ENCODE measurements at regions not wholly inside any gene's neighbourhood (a gene's known extent, or its start where the extent isn't known, plus 50 kb on each side); places are given as distances from the start of the nearest gene placed in this dataset.

GRCh38 chr12:75646329-75647210 lies 135.2 kb upstream of the KRR1 start:
- H3K9me3 ChIP-seq (ENCODE audit: control insufficient read depth, insufficient read depth, low read depth, low read length) = no peaks in the 10 kb centered on the region
- no peak overlapping the region for H3K4me3 ChIP-seq (ENCODE audit: low read depth, low read length)
- H3K36me3 ChIP-seq (ENCODE audit: control insufficient read depth in 2 of 2, insufficient read depth in 1 of 2, low read length in 2 of 2) = no peaks in the 10 kb centered on the region
- ChIA-PET POLR2A (no interaction called here), CTCF (interaction anchor here (0.8 kb wide), 1 partner anchor 19 kb away, joined by 6 read pairs; no protein-coding TSS in a partner anchor)
- peaks cover 7% of the 10 kb centered on the region; the same call in 1 of the 2 replicates for H3K4me1 ChIP-seq (ENCODE audit: control insufficient read depth, insufficient read depth, low read length)
- TF ChIP-seq ZNF521 (tag by site-specific recombination; IDR thresholded peaks at IDR 0.05) (no peak), ZNF692 (tag by site-specific recombination; IDR thresholded peaks at IDR 0.05) (no peak), ZBTB10 (tag by site-specific recombination; IDR thresholded peaks at IDR 0.05) (no peak), ZNF157 (tag by site-specific recombination; IDR thresholded peaks at IDR 0.05) (no peak), ZNF148 (tag by site-specific recombination; IDR thresholded peaks at IDR 0.05; ENCODE audit: borderline replicate concordance) (no peak), ZBTB7A (tag by site-specific recombination; IDR thresholded peaks at IDR 0.05; ENCODE audit: low read depth) (no peak), SP3 (tag by site-specific recombination; IDR thresholded peaks at IDR 0.05) (no peak), ZNF518A (tag by site-specific recombination; conservative IDR thresholded peaks at IDR 0.05; ENCODE audit: low read depth) (no peak), ELK4 (IDR thresholded peaks at IDR 0.05; ENCODE audit: borderline replicate concordance, low read depth, low read length) (no peak), TCF7L2 (IDR thresholded peaks at IDR 0.05; ENCODE audit: borderline replicate concordance, low read depth, low read length) (no peak), ZNF362 (tag by site-specific recombination; IDR thresholded peaks at IDR 0.05) (no peak), ZNF274 (IDR thresholded peaks at IDR 0.05; ENCODE audit: low read length) (no peak), ZNF274 (tag by site-specific recombination; IDR thresholded peaks at IDR 0.05; ENCODE audit: borderline replicate concordance) (no peak)
- H3K27ac ChIP-seq (ENCODE audit: extremely low read depth, low read depth, low read length) = no peak overlapping the region
